HCT116 (cell line): ENCODE measurements at regions not wholly inside any gene's neighbourhood (a gene's known extent, or its start where the extent isn't known, plus 50 kb on each side); places are given as distances from the start of the nearest gene placed in this dataset.

Source experiments
- ATAC-seq: fragments of 200-7000 bp; cut with Tn5 transposase; 2 replicates; pipeline ENCODE4 v1.9.1; 2020; ENCODE audit warnings: mild to moderate bottlenecking, moderate library complexity
- BruUV-seq: library from RNA; stranded (reverse); fragments of 400-500 nt; replicated peaks from 2 replicates; lab custom pipeline; 2021; lab: Mats Ljungman, UMichigan
- CTCF ChIA-PET: fragments of 300-600 bp; sonication (Branson Sonifier 250); formaldehyde crosslinking; loops from one replicate; lab custom pipeline; 2021; ENCODE audit warnings: antibody characterized with exemption; lab: Charles Lee
- POLR2A ChIA-PET: fragments of 300-600, 350-600 bp; sonication (Branson Sonifier 250); formaldehyde crosslinking; loops from one replicate; lab custom pipeline; 2021; ENCODE audit warnings: antibody characterized with exemption; lab: Charles Lee
- RAD21 ChIA-PET, 2 experiments: fragments of 300-600 bp; sonication (Branson Sonifier 250); formaldehyde crosslinking; loops; one replicate each; lab custom pipeline; 2023; ENCODE audit warnings: low total read pairs in 2 of 2; ENCODE audit not compliant: uncharacterized antibody in 2 of 2, unreplicated experiment in 2 of 2, low non-redundant PET in 1 of 2; lab: Charles Lee
- DNase-seq: peaks from one replicate; pipeline ENCODE4 v3.0.0-alpha.2; 2010; ENCODE audit warnings: low read depth, low spot score
- H2AFZ ChIP-seq: fragments of 200-600 bp; shearing (Covaris generic), sonication (generic); 2 replicates; pipeline ENCODE4 v1.6.1; 2017; ENCODE audit warnings: low read depth, mixed run types, mixed read lengths, antibody characterized with exemption, low read length; ENCODE audit not compliant: poor library complexity, severe bottlenecking
- H3K27ac ChIP-seq: 2 replicates; pipeline ENCODE4 v1.5.1; 2012; ENCODE audit warnings: low read depth, low read length
- H3K27me3 ChIP-seq: fragments of 200-600 bp; sonication (generic); 2 replicates; pipeline ENCODE4 v1.6.1; 2016; ENCODE audit warnings: mixed run types, low read length, mixed read lengths; ENCODE audit not compliant: insufficient read depth
- H3K36me3 ChIP-seq, 2 experiments: fragments of 200-500 bp in 1 of 2; fragments of 200-600 bp in 1 of 2; sonication (Bioruptor generic) in 1 of 2; sonication (generic) in 1 of 2; 2 replicates each; pipeline versions ENCODE4 v1.5.1 to v1.6.1; 2014 to 2016; ENCODE audit warnings: low read length in 2 of 2, inconsistent platforms in 1 of 2, mixed read lengths in 1 of 2, mixed run types in 1 of 2; ENCODE audit not compliant: insufficient read depth in 2 of 2, control insufficient read depth in 1 of 2
- H3K4me1 ChIP-seq, 2 experiments: fragments of 200-600 bp in 1 of 2; sonication (generic) in 1 of 2; 2 replicates each; pipeline versions ENCODE4 v1.5.1 to v1.6.1; 2012 to 2017; ENCODE audit warnings: low read length in 2 of 2, inconsistent platforms in 1 of 2, mild to moderate bottlenecking in 1 of 2, mixed read lengths in 1 of 2, mixed run types in 1 of 2, moderate library complexity in 1 of 2; ENCODE audit not compliant: insufficient read depth in 2 of 2, control insufficient read depth in 1 of 2
- H3K4me2 ChIP-seq: fragments of 200-600 bp; sonication (generic); 2 replicates; pipeline ENCODE4 v1.6.1; 2017; ENCODE audit warnings: mixed run types, low read length, mixed read lengths
- H3K4me3 ChIP-seq, 2 experiments: fragments of 200-600 bp in 1 of 2; sonication (generic) in 1 of 2; replicated peaks in 1 of 2; 2 replicates each; pipeline ENCODE4 v1.5.1; 2011 to 2016; ENCODE audit warnings: low read length in 2 of 2, control low read depth in 1 of 2, low read depth in 1 of 2, mild to moderate bottlenecking in 1 of 2, mixed read lengths in 1 of 2, mixed run types in 1 of 2
- H3K79me2 ChIP-seq: fragments of 200-600 bp; sonication (generic); 2 replicates; pipeline ENCODE4 v1.6.1; 2017; ENCODE audit warnings: mild to moderate bottlenecking, mixed run types, low read length, moderate library complexity, mixed read lengths; ENCODE audit not compliant: insufficient read depth
- H3K9ac ChIP-seq: fragments of 200-600 bp; sonication (generic); 2 replicates; pipeline ENCODE4 v1.6.1; 2016; ENCODE audit warnings: low read length, mixed read lengths
- H3K9me2 ChIP-seq: fragments of 200-600 bp; sonication (generic), shearing (Covaris generic); 2 replicates; pipeline ENCODE4 v1.6.1; 2017; ENCODE audit warnings: mixed run types, mild to moderate bottlenecking, moderate library complexity; ENCODE audit not compliant: insufficient read depth
- H3K9me3 ChIP-seq, 2 experiments: fragments of 200-500 bp in 1 of 2; fragments of 200-600 bp in 1 of 2; sonication (Bioruptor generic) in 1 of 2; sonication (generic) in 1 of 2; 2 replicates each; pipeline ENCODE4 v1.6.1; 2014 to 2017; ENCODE audit warnings: low read length in 2 of 2, mixed read lengths in 2 of 2, inconsistent platforms in 1 of 2, low read depth in 1 of 2, mild to moderate bottlenecking in 1 of 2, mixed run types in 1 of 2, moderate library complexity in 1 of 2; ENCODE audit not compliant: control insufficient read depth in 1 of 2, insufficient read depth in 1 of 2
- H4K20me1 ChIP-seq: fragments of 200-600 bp; sonication (generic), shearing (Covaris generic); 2 replicates; pipeline ENCODE4 v1.6.1; 2017; ENCODE audit warnings: mixed run types, mild to moderate bottlenecking, moderate library complexity; ENCODE audit not compliant: insufficient read depth
- ELF1 ChIP-seq: IDR thresholded peaks from 2 replicates; pipeline ENCODE4 v1.6.1; 2012; ENCODE audit warnings: low read depth, borderline replicate concordance
- EZH2 ChIP-seq: fragments of 200-600 bp; sonication (generic); IDR thresholded peaks from 2 replicates; pipeline ENCODE4 v1.6.1; 2017; ENCODE audit warnings: antibody characterized with exemption, mixed run types
- EZH2phosphoT487 ChIP-seq: fragments of 200-600 bp; IDR thresholded peaks from 2 replicates; pipeline ENCODE4 v1.6.1; 2018; ENCODE audit warnings: antibody characterized with exemption, borderline replicate concordance
- JUND ChIP-seq: IDR thresholded peaks from 2 replicates; pipeline ENCODE4 v1.6.1; 2012
- POLR2AphosphoS5 ChIP-seq: IDR thresholded peaks from 2 replicates; pipeline ENCODE4 v1.6.1; 2011; ENCODE audit warnings: mild to moderate bottlenecking, low read depth, low read length, moderate library complexity
- RAD21 ChIP-seq: IDR thresholded peaks from 2 replicates; pipeline ENCODE4 v1.6.1; 2012; ENCODE audit warnings: low read depth, mild to moderate bottlenecking
- SRF ChIP-seq: IDR thresholded peaks from 2 replicates; pipeline ENCODE4 v1.6.1; 2012; ENCODE audit warnings: low read depth
- intact Hi-C: fragments of 100-400 bp; cut with micrococcal nuclease; formaldehyde crosslinking; loops from 2 replicates; pipeline ENCODE4 v1.10.0; 2022
- TF ChIP-seq, protein P1 (sequence below): IDR thresholded peaks from 2 replicates; pipeline ENCODE4 v1.6.1; 2011; ENCODE audit warnings: mild to moderate bottlenecking, low read length, moderate library complexity; ENCODE audit not compliant: insufficient replicate concordance; ENCODE audit errors: extremely low read depth
- TF ChIP-seq, protein P2 (sequence below), 3 experiments: fragments of 200-600 bp in 1 of 3; sonication (generic) in 1 of 3; IDR thresholded peaks in 2 of 3; conservative IDR thresholded peaks in 1 of 3; 2 replicates each; pipeline ENCODE4 v1.5.1; 2012 to 2017; ENCODE audit warnings: low read depth in 2 of 3, low read length in 2 of 3, antibody characterized with exemption in 1 of 3, borderline replicate concordance in 1 of 3, control low read depth in 1 of 3, mild to moderate bottlenecking in 1 of 3, mixed read lengths in 1 of 3, mixed run types in 1 of 3, moderate library complexity in 1 of 3; ENCODE audit not compliant: insufficient read depth in 1 of 3

DNA sequence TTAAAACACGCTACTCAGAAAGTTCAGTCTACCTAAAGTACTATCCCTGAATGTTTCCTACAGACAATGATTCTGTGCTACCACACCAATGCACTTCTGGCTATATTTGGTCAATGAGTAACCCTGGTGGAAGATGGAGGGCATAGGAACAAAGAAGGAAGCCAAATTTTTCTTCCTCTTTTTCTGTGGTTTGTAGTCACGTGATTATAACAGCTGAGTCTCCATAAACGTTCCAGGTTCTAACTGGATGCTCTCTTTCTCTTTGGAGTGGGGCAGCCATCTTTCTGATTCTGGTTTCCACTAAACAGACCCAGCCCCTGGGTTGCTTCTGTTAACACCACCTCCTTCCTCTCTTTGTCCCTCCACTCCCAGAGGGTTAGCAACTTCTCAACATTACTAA, 274.9 kb downstream of the CDH11 start:
- Histone ChIP-seq H3K4me2 (no peak overlapping the region), H3K4me1 (no peaks in the 10 kb centered on the region), H3K9me3 (peaks cover 3 to 30% of the 10 kb centered on the region in 2 experiments; a peak in 2 of 4 replicates), H3K9ac (no peak overlapping the region), H3K79me2 (no peaks in the 10 kb centered on the region), H3K27me3 (no peaks in the 10 kb centered on the region), H3K27ac (no peak overlapping the region), H2AFZ (no peak overlapping the region), H3K4me3 (no peak overlapping the region), H4K20me1 (no peaks in the 10 kb centered on the region), H3K9me2 (no peaks in the 10 kb centered on the region), H3K36me3 (no peaks in the 10 kb centered on the region)
- no peak for ATAC-seq
- TF ChIP-seq RAD21, result no peak
- TF ChIP-seq JUND, result no peak
- ChIA-PET RAD21 (no interaction called here), POLR2A (no interaction called here), CTCF (no interaction called here)
- intact Hi-C loops, result no loop called here
- no TSS peak for BruUV-seq
- DNase-seq, result no peak

DNA sequence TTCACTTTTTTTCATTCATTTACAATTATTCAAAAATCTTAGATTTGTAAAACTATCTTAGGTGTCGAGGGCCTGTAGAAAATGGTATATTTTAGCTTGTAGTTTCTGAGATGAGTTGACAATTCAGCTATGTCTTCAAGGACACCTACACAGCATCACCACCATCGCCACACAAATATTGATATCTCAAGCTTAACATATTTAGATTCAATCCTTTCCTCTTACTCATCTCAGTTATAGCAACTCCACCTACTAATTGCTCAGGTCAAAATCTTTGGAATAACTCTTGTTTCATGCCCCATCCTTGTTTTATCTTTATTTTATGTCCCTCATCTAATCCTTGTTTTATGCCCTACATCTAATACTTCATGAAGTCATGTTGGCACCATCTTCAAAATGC, 276.8 kb downstream of the CDH11 start:
- CTCF ChIA-PET, result no interaction called here
- BruUV-seq, result no TSS peak

More for the DNA sequence above, 276.8 kb downstream of the CDH11 start:
- TF ChIP-seq POLR2AphosphoS5 (no peak), RAD21 (no peak), ELF1 (no peak), EZH2phosphoT487 (no peak), EZH2 (no peak), JUND (no peak), SRF (no peak)
- TF ChIP-seq, protein P1, sequence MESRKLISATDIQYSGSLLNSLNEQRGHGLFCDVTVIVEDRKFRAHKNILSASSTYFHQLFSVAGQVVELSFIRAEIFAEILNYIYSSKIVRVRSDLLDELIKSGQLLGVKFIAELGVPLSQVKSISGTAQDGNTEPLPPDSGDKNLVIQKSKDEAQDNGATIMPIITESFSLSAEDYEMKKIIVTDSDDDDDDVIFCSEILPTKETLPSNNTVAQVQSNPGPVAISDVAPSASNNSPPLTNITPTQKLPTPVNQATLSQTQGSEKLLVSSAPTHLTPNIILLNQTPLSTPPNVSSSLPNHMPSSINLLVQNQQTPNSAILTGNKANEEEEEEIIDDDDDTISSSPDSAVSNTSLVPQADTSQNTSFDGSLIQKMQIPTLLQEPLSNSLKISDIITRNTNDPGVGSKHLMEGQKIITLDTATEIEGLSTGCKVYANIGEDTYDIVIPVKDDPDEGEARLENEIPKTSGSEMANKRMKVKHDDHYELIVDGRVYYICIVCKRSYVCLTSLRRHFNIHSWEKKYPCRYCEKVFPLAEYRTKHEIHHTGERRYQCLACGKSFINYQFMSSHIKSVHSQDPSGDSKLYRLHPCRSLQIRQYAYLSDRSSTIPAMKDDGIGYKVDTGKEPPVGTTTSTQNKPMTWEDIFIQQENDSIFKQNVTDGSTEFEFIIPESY, result no peak
- TF ChIP-seq, protein P2, sequence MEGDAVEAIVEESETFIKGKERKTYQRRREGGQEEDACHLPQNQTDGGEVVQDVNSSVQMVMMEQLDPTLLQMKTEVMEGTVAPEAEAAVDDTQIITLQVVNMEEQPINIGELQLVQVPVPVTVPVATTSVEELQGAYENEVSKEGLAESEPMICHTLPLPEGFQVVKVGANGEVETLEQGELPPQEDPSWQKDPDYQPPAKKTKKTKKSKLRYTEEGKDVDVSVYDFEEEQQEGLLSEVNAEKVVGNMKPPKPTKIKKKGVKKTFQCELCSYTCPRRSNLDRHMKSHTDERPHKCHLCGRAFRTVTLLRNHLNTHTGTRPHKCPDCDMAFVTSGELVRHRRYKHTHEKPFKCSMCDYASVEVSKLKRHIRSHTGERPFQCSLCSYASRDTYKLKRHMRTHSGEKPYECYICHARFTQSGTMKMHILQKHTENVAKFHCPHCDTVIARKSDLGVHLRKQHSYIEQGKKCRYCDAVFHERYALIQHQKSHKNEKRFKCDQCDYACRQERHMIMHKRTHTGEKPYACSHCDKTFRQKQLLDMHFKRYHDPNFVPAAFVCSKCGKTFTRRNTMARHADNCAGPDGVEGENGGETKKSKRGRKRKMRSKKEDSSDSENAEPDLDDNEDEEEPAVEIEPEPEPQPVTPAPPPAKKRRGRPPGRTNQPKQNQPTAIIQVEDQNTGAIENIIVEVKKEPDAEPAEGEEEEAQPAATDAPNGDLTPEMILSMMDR (IDR thresholded peaks at IDR 0.05 in 2 of 3, conservative IDR thresholded peaks at IDR 0.05 in 1 of 3; ENCODE audit: borderline replicate concordance in 1 of 3, insufficient read depth in 1 of 3, low read depth in 2 of 3, low read length in 2 of 3), result no peak
- RAD21 ChIA-PET, result no interaction called here
- no peak overlapping the region for H2AFZ ChIP-seq
- H3K79me2 ChIP-seq, result no peaks in the 10 kb centered on the region
- H3K4me3 ChIP-seq, result no peak overlapping the region
- no peak overlapping the region for H3K9ac ChIP-seq
- H3K9me2 ChIP-seq, result no peaks in the 10 kb centered on the region
- ATAC-seq (no peak), DNase-seq (no peak)
- no peak overlapping the region for H3K27ac ChIP-seq
- POLR2A ChIA-PET, result no interaction called here
- H3K4me2 ChIP-seq, result no peak overlapping the region
- H3K36me3 ChIP-seq, result no peaks in the 10 kb centered on the region
- no peaks in the 10 kb centered on the region for H4K20me1 ChIP-seq
- no peaks in the 10 kb centered on the region for H3K27me3 ChIP-seq
- H3K4me1 ChIP-seq, result no peaks in the 10 kb centered on the region
- intact Hi-C loops, result no loop called here
- H3K9me3 ChIP-seq, result peaks cover 7 to 29% of the 10 kb centered on the region in 2 experiments; a peak in 2 of 4 replicates
